CD4-positive, alpha-beta T cell (primary cell): ENCODE measurements at regions not wholly inside any gene's neighbourhood (a gene's known extent, or its start where the extent isn't known, plus 50 kb on each side); places are given as distances from the start of the nearest gene placed in this dataset.

ENCODE experiments used
- ATAC-seq: fragments of 200-7000 bp; cut with Tn5 transposase; one replicate; pipeline ENCODE4 v1.10.0; 2022; ENCODE audit warnings: mild to moderate bottlenecking; ENCODE audit not compliant: poor library complexity
- CTCF ChIA-PET: fragments of 350-600 bp; sonication (Branson Sonifier 250); formaldehyde crosslinking; loops from one replicate; lab custom pipeline; 2021; ENCODE audit warnings: antibody characterized with exemption, inconsistent platforms; lab: Charles Lee
- POLR2A ChIA-PET: fragments of 350-600 bp; sonication (Branson Sonifier 250); formaldehyde crosslinking; loops from one replicate; lab custom pipeline; 2021; ENCODE audit warnings: antibody characterized with exemption, inconsistent platforms; lab: Charles Lee
- DNase-seq, 14 experiments: peaks; one replicate each; pipeline ENCODE4 v3.0.0-alpha.2; 2013 to 2020; ENCODE audit warnings: mixed read lengths in 2 of 14
- H3K27ac ChIP-seq, 2 donors: one replicate each; pipeline versions ENCODE4 v1.5.1 to v1.7.0; 2013; ENCODE audit warnings: low read length in 2 of 2, low read depth in 1 of 2, mild to moderate bottlenecking in 1 of 2
- H3K27me3 ChIP-seq, 2 experiments: 1 replicate in 1 of 2; 2 replicates in 1 of 2; pipeline versions ENCODE4 v1.6.1 to v1.7.0; 2013; ENCODE audit warnings: low read length in 2 of 2, control low read depth in 1 of 2, mild to moderate bottlenecking in 1 of 2, moderate library complexity in 1 of 2; ENCODE audit not compliant: insufficient read depth in 2 of 2, control insufficient read depth in 1 of 2
- H3K36me3 ChIP-seq: one replicate; pipeline ENCODE4 v1.6.1; 2013; ENCODE audit warnings: low read length, control low read depth; ENCODE audit not compliant: insufficient read depth
- H3K4me1 ChIP-seq: one replicate; pipeline ENCODE4 v1.6.1; 2013; ENCODE audit warnings: low read length, control low read depth; ENCODE audit not compliant: insufficient read depth
- H3K4me3 ChIP-seq: one replicate; pipeline ENCODE4 v1.5.1; 2013; ENCODE audit warnings: mild to moderate bottlenecking, low read length, moderate library complexity
- H3K9me3 ChIP-seq, 2 experiments: 1 replicate in 1 of 2; 2 replicates in 1 of 2; pipeline versions ENCODE4 v1.6.1 to v1.7.0; 2013; ENCODE audit warnings: low read length in 2 of 2, mild to moderate bottlenecking in 2 of 2, control low read depth in 1 of 2, moderate library complexity in 1 of 2; ENCODE audit not compliant: control insufficient read depth in 1 of 2, insufficient read depth in 1 of 2
- H3K27ac Mint-ChIP-seq: one replicate; pipeline ENCODE4 v1.8.0; 2020; ENCODE audit warnings: mixed read lengths
- H3K27me3 Mint-ChIP-seq: one replicate; pipeline ENCODE4 v1.8.0; 2021; ENCODE audit warnings: mixed read lengths
- H3K36me3 Mint-ChIP-seq: one replicate; pipeline ENCODE4 v1.8.0; 2021; ENCODE audit warnings: low read depth, mixed read lengths
- H3K4me1 Mint-ChIP-seq: one replicate; pipeline ENCODE4 v1.8.0; 2021; ENCODE audit warnings: low read depth, mixed read lengths
- H3K4me3 Mint-ChIP-seq: one replicate; pipeline ENCODE4 v1.8.0; 2020; ENCODE audit warnings: mild to moderate bottlenecking, mixed read lengths
- H3K9me3 Mint-ChIP-seq: one replicate; pipeline ENCODE4 v1.8.0; 2020; ENCODE audit warnings: mixed read lengths
- CTCF ChIP-seq: fragments of 200-600 bp; IDR thresholded peaks from one replicate; pipeline ENCODE4 v1.8.0; 2022; ENCODE audit warnings: antibody characterized with exemption, mild to moderate bottlenecking
- intact Hi-C, 2 experiments: fragments of 100-400 bp; cut with DNase I in 1 of 2; cut with micrococcal nuclease in 1 of 2; formaldehyde crosslinking; loops; one replicate each; pipeline versions ENCODE4 v1.15.1 to v1.9.0; 2023 to 2025; cut with DNase I, micrococcal nuclease

DNA sequence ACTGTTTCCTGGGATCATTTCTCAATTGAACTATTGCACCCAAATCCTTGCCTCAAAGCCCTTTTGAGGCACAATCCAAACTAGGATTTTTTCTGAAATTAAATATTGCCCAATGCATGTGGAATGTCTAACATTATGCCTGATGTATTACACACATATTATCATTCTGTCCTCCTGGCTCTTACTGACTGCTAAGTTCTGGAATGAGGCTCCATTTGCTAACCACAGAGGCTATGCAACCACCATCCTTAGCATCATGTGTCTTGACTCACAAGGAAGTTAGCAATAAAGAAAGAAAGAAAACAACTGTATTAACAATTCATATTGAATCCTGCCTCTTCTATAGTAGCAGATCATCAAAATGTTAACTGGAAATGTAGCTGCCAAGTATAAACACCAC lies 1142.7 kb downstream of the CNTNAP5 start:
- Histone ChIP-seq H3K27ac (no peak overlapping the region), H3K36me3 (no peaks in the 10 kb centered on the region), H3K4me1 (no peaks in the 10 kb centered on the region), H3K4me3 (no peak overlapping the region), H3K9me3 (peaks cover 0 to 7% of the 10 kb centered on the region in 2 experiments), H3K27me3 (no peaks in the 10 kb centered on the region)
- Mint-ChIP-seq H3K4me3 (no peak overlapping the region), H3K4me1 (no peaks in the 10 kb centered on the region), H3K9me3 (peaks cover 5% of the 10 kb centered on the region), H3K36me3 (no peaks in the 10 kb centered on the region), H3K27me3 (no peaks in the 10 kb centered on the region), H3K27ac (no peak overlapping the region)
- ChIA-PET POLR2A (no interaction called here), CTCF (no interaction called here)
- DNase-seq (no peak), ATAC-seq (no peak)
- no peak for TF ChIP-seq CTCF
- intact Hi-C loops = no loop called here

GRCh38 chr2:125168442-125168841 lies 1143.4 kb downstream of the CNTNAP5 start:
- ChIA-PET CTCF (no interaction called here), POLR2A (no interaction called here)
- DNase-seq (no peak), ATAC-seq (no peak)
- TF ChIP-seq CTCF = no peak
- no peak overlapping the region for H3K4me3 Mint-ChIP-seq
- H3K27me3 Mint-ChIP-seq = no peaks in the 10 kb centered on the region
- Histone ChIP-seq H3K27me3 (no peaks in the 10 kb centered on the region), H3K4me1 (no peaks in the 10 kb centered on the region), H3K9me3 (peaks cover 0 to 8% of the 10 kb centered on the region in 2 experiments), H3K27ac (no peak overlapping the region), H3K4me3 (no peak overlapping the region), H3K36me3 (no peaks in the 10 kb centered on the region)
- intact Hi-C loops = no loop called here
- H3K4me1 Mint-ChIP-seq = no peaks in the 10 kb centered on the region
- no peaks in the 10 kb centered on the region for H3K36me3 Mint-ChIP-seq
- no peak overlapping the region for H3K27ac Mint-ChIP-seq
- peaks cover 9% of the 10 kb centered on the region for H3K9me3 Mint-ChIP-seq

DNA sequence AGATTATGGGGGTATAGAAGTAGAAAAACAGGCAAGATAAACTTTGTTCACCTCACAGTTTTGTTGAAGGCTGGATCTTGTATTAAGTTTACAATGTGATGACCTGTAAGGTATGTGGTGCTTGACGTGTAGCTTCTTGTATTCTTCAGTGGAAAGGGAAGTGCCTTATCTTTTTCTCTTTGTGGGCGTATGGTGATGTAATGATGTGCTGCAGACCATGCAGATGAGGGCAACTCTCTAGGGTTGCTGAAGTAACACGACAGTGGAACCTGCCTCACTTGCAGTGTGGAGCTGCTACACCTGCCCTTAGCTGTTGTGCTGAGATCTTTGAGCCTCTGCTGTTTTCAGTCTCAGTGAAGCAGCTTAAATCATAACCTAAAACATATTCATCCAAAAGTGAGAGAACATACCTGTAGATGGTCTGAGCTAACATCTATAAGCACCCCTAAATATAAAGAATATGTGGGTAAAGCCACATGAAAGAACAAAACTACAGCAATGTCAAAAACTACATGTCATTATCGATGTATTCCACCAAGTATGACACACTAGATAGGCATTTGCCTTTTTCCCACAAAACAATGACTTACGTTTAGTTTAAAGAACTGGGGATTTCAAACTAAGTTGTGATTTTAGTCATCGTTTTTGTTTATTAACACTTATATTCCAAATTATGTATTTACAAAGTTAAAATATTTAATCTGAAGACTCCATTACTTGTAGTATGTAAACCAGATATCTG lies 1144.1 kb downstream of the CNTNAP5 start:
- ATAC-seq (no peak), DNase-seq (no peak)
- Mint-ChIP-seq H3K27ac (no peak overlapping the region), H3K9me3 (peaks cover 12% of the 10 kb centered on the region), H3K4me3 (no peak overlapping the region), H3K27me3 (no peaks in the 10 kb centered on the region), H3K4me1 (no peaks in the 10 kb centered on the region), H3K36me3 (no peaks in the 10 kb centered on the region)
- Histone ChIP-seq H3K4me3 (no peak overlapping the region), H3K27me3 (no peaks in the 10 kb centered on the region), H3K4me1 (no peaks in the 10 kb centered on the region), H3K36me3 (no peaks in the 10 kb centered on the region), H3K9me3 (peaks cover 0 to 8% of the 10 kb centered on the region in 2 experiments), H3K27ac (no peak overlapping the region)
- TF ChIP-seq CTCF = no peak
- intact Hi-C loops = no loop called here
- ChIA-PET POLR2A (no interaction called here), CTCF (no interaction called here)
